ENCODE measurements at regions not wholly inside any gene's neighbourhood (a gene's known extent, or its start where the extent isn't known, plus 50 kb on each side); places are given as distances from the start of the nearest gene placed in this dataset.

- TF ChIP-seq CHD7 (IDR thresholded peaks at IDR 0.05; ENCODE audit: insufficient replicate concordance, low read length) (no peak), RBBP5 (IDR thresholded peaks at IDR 0.05; ENCODE audit: borderline replicate concordance, low read depth, low read length) (no peak), NANOG (IDR thresholded peaks at IDR 0.05; ENCODE audit: insufficient read depth, low read depth, low read length, poor library complexity, severe bottlenecking) (no peak), BACH1 (IDR thresholded peaks at IDR 0.05; ENCODE audit: low read length) (no peak), SP1 (IDR thresholded peaks at IDR 0.05; ENCODE audit: low read depth, low read length) (no peak), KDM4A (IDR thresholded peaks at IDR 0.05; ENCODE audit: low read depth, low read length, severe bottlenecking) (no peak), CBX5 (IDR thresholded peaks at IDR 0.05; ENCODE audit: low read depth, low read length) (no peak), CBX8 (IDR thresholded peaks at IDR 0.05; ENCODE audit: borderline replicate concordance, low read depth, low read length) (no peak), EP300 (IDR thresholded peaks at IDR 0.05; ENCODE audit: borderline replicate concordance in 1 of 2, low read depth in 2 of 2, low read length in 2 of 2) (no peak), SP4 (IDR thresholded peaks at IDR 0.05; ENCODE audit: low read length) (no peak), KDM5A (IDR thresholded peaks at IDR 0.05; ENCODE audit: low read length) (no peak)
Observed at GRCh38 chr4:187413564-187414358, 581.8 kb upstream of the ZFP42 start (continued).

Data from H1 (cell line).